Loucy (cell line): ENCODE measurements at regions not wholly inside any gene's neighbourhood (a gene's known extent, or its start where the extent isn't known, plus 50 kb on each side); places are given as distances from the start of the nearest gene placed in this dataset.
"Not testable (repeated sequence)": the region's sequence is repeated elsewhere in the genome, so short reads cannot be mapped to it uniquely, and the experiment has no call there.

Experiments
- H2AFZ ChIP-seq: fragments of 200-600 bp; sonication (generic); 2 replicates; pipeline ENCODE4 v1.6.0; 2016; ENCODE audit warnings: antibody characterized with exemption, mild to moderate bottlenecking, low read length, moderate library complexity
- H3F3A ChIP-seq: fragments of 200-600 bp; 2 replicates; pipeline ENCODE4 v1.6.0; 2016; ENCODE audit warnings: antibody characterized with exemption, low read depth, mild to moderate bottlenecking
- H3K27me3 ChIP-seq: fragments of 200-600 bp; sonication (generic); 2 replicates; pipeline ENCODE4 v1.6.1; 2014; ENCODE audit warnings: low read length, mild to moderate bottlenecking; ENCODE audit not compliant: insufficient read depth, poor library complexity, severe bottlenecking
- H3K36me3 ChIP-seq: fragments of 200-600 bp; sonication (generic); 2 replicates; pipeline ENCODE4 v1.6.1; 2016; ENCODE audit warnings: low read length; ENCODE audit not compliant: insufficient read depth
- H3K4me1 ChIP-seq: fragments of 200-600 bp; sonication (generic); 2 replicates; pipeline ENCODE4 v1.5.1; 2014; ENCODE audit warnings: low read length, mild to moderate bottlenecking; ENCODE audit not compliant: insufficient read depth, poor library complexity, severe bottlenecking
- H3K4me2 ChIP-seq: fragments of 200-600 bp; sonication (generic); 2 replicates; pipeline ENCODE4 v1.6.0; 2014; ENCODE audit warnings: antibody characterized with exemption, low read length, low read depth, mild to moderate bottlenecking; ENCODE audit not compliant: poor library complexity, severe bottlenecking
- H3K4me3 ChIP-seq: fragments of 200-600 bp; sonication (generic); 2 replicates; pipeline ENCODE4 v1.5.1; 2014; ENCODE audit warnings: low read length, mild to moderate bottlenecking, mixed read lengths; ENCODE audit not compliant: poor library complexity, severe bottlenecking
- H3K79me2 ChIP-seq: fragments of 200-600 bp; sonication (generic); 2 replicates; pipeline ENCODE4 v1.6.1; 2014; ENCODE audit warnings: low read length; ENCODE audit not compliant: insufficient read depth
- H3K9ac ChIP-seq: fragments of 200-600 bp; sonication (generic); 2 replicates; pipeline ENCODE4 v1.6.0; 2014; ENCODE audit warnings: mild to moderate bottlenecking, low read depth, low read length, moderate library complexity; ENCODE audit not compliant: poor library complexity, severe bottlenecking
- H3K9me2 ChIP-seq: fragments of 200-600 bp; sonication (generic); replicated peaks from 2 replicates; pipeline ENCODE4 v1.6.1; 2016; ENCODE audit warnings: low read depth, low read length, mixed read lengths
- H3K9me3 ChIP-seq: fragments of 200-600 bp; sonication (generic); 2 replicates; pipeline ENCODE4 v1.6.1; 2014; ENCODE audit warnings: mild to moderate bottlenecking, antibody characterized with exemption, low read length, low read depth; ENCODE audit not compliant: insufficient read depth
- H4K20me1 ChIP-seq: fragments of 200-600 bp; sonication (generic); 2 replicates; pipeline ENCODE4 v1.6.0; 2014; ENCODE audit warnings: antibody characterized with exemption, low read length, mild to moderate bottlenecking; ENCODE audit not compliant: insufficient read depth, poor library complexity, severe bottlenecking
- EZH2phosphoT487 ChIP-seq: fragments of 200-600 bp; IDR thresholded peaks from 2 replicates; pipeline ENCODE4 v1.6.1; 2018; ENCODE audit warnings: antibody characterized with exemption, mild to moderate bottlenecking, moderate library complexity, borderline replicate concordance
- TF ChIP-seq, protein P1 (sequence below): fragments of 200-600 bp; sonication (generic); conservative IDR thresholded peaks from 2 replicates; pipeline ENCODE4 v1.5.1; 2014; ENCODE audit warnings: mild to moderate bottlenecking, antibody characterized with exemption, low read length

DNA sequence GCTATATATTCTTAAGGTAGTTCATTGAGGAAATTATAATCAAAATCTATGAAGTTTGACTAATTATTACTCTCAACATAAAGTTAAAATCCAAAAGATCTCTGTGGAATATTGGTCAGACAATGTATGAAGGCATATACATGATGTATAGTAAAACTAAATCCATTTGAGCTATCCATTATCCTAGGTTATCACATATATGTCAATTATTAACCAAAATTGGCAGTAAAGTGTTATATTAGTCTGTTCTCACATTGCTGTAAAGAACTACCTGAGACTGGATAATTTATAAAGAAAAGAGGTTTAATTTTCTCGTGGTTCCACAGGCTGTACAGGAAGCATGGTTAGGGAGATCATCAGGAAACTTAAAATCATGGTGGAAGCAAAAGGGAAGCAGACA is 511.7 kb upstream of the SGCD start:
- no peaks in the 10 kb centered on the region for H3K79me2 ChIP-seq
- no peak overlapping the region for H2AFZ ChIP-seq
- H4K20me1 ChIP-seq: no peaks in the 10 kb centered on the region
- no peak overlapping the region for H3K4me3 ChIP-seq
- TF ChIP-seq, protein P1, sequence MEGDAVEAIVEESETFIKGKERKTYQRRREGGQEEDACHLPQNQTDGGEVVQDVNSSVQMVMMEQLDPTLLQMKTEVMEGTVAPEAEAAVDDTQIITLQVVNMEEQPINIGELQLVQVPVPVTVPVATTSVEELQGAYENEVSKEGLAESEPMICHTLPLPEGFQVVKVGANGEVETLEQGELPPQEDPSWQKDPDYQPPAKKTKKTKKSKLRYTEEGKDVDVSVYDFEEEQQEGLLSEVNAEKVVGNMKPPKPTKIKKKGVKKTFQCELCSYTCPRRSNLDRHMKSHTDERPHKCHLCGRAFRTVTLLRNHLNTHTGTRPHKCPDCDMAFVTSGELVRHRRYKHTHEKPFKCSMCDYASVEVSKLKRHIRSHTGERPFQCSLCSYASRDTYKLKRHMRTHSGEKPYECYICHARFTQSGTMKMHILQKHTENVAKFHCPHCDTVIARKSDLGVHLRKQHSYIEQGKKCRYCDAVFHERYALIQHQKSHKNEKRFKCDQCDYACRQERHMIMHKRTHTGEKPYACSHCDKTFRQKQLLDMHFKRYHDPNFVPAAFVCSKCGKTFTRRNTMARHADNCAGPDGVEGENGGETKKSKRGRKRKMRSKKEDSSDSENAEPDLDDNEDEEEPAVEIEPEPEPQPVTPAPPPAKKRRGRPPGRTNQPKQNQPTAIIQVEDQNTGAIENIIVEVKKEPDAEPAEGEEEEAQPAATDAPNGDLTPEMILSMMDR: no peak
- no peak for TF ChIP-seq EZH2phosphoT487
- no peaks in the 10 kb centered on the region for H3F3A ChIP-seq
- no peaks in the 10 kb centered on the region for H3K4me1 ChIP-seq
- no peak overlapping the region for H3K4me2 ChIP-seq
- H3K36me3 ChIP-seq: no peaks in the 10 kb centered on the region
- no peaks in the 10 kb centered on the region for H3K9me2 ChIP-seq
- H3K27me3 ChIP-seq: no peaks in the 10 kb centered on the region
- H3K9me3 ChIP-seq: no peaks in the 10 kb centered on the region
- no peak overlapping the region for H3K9ac ChIP-seq

DNA sequence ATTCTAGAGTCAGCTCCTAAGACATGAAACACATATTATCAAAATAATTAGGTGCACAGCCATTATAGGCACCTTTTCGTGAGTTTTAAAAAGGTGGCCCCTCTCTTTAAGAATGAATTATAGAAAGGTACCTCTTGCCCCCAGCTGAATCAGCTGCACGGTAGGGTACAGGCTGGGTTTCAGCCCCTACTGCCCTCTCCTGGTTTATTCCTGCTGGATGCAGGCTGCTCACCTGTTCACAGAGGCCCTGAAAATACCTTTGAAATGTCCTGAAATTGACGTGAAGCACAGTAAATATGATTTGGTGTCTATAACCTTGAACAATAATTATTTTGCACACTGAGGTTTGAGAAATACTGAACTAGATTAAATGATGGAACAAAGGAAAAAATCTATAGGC is 504.8 kb upstream of the SGCD start:
- no peaks in the 10 kb centered on the region for H3K27me3 ChIP-seq
- no peaks in the 10 kb centered on the region for H3K9me3 ChIP-seq
- no peak overlapping the region for H3K4me3 ChIP-seq
- H3K9ac ChIP-seq: no peak overlapping the region
- H2AFZ ChIP-seq: no peak overlapping the region
- no peaks in the 10 kb centered on the region for H3K79me2 ChIP-seq
- no peaks in the 10 kb centered on the region for H3F3A ChIP-seq
- H4K20me1 ChIP-seq: no peaks in the 10 kb centered on the region
- no peaks in the 10 kb centered on the region for H3K9me2 ChIP-seq
- no peaks in the 10 kb centered on the region for H3K36me3 ChIP-seq
- no peak overlapping the region for H3K4me2 ChIP-seq
- H3K4me1 ChIP-seq: no peaks in the 10 kb centered on the region
- TF ChIP-seq, protein P1: no peak
- TF ChIP-seq EZH2phosphoT487: no peak

GRCh38 chr5:155826611-155827507 is 500.1 kb upstream of the SGCD start:
- Histone ChIP-seq H3K9me3 (no peaks in the 10 kb centered on the region), H3K36me3 (no peaks in the 10 kb centered on the region), H3K27me3 (no peaks in the 10 kb centered on the region), H3K4me3 (no peak overlapping the region), H3F3A (no peaks in the 10 kb centered on the region), H3K4me1 (no peaks in the 10 kb centered on the region), H3K79me2 (no peaks in the 10 kb centered on the region), H4K20me1 (no peaks in the 10 kb centered on the region), H3K9ac (no peak overlapping the region), H3K9me2 (no peaks in the 10 kb centered on the region), H2AFZ (no peak overlapping the region), H3K4me2 (no peak overlapping the region)
- no peak for TF ChIP-seq EZH2phosphoT487
- TF ChIP-seq, protein P1: no peak

DNA sequence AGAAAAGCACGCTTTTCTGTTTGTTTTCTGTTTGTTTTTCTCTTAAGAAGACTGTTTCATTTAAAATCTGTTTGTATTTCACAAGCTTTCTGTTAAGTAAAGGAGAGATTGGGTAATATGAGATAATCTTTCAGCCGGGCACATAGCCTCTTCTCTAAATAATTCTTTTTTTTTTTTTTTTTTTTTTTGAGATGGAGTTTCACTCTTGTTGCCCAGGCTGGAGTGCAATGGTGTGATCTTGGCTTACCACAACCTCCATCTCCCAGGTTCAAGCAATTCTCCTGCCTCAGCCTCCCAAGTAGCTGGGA is 499.5 kb upstream of the SGCD start:
- H3K27me3 ChIP-seq, H3K36me3 ChIP-seq, H2AFZ ChIP-seq, H3F3A ChIP-seq, H3K9ac ChIP-seq, H3K4me2 ChIP-seq, H3K79me2 ChIP-seq, H3K9me3 ChIP-seq, H3K9me2 ChIP-seq, H3K4me1 ChIP-seq, H4K20me1 ChIP-seq, H3K4me3 ChIP-seq: not testable (repeated sequence)
